GM21737 (cell line): ENCODE measurements at regions not wholly inside any gene's neighbourhood (a gene's known extent, or its start where the extent isn't known, plus 50 kb on each side); places are given as distances from the start of the nearest gene placed in this dataset.
"Not testable (repeated sequence)": the region's sequence is repeated elsewhere in the genome, so short reads cannot be mapped to it uniquely, and the experiment has no call there.

ENCODE experiments used
- ATAC-seq: cut with Tn5 transposase; IDR thresholded peaks from one replicate; pipeline ENCODE4 v1.9.1; 2021; ENCODE audit warnings: mild to moderate bottlenecking, moderate library complexity; ENCODE audit not compliant: unreplicated experiment

GRCh38 chr14:84068288-84068687, 1461.7 kb upstream of the FLRT2 start:
- no peak for ATAC-seq

GRCh38 chr14:84071061-84071460, 1458.9 kb upstream of the FLRT2 start:
- ATAC-seq: no peak

GRCh38 chr14:84074626-84075025, 1455.3 kb upstream of the FLRT2 start:
- no peak for ATAC-seq

- no peak for ATAC-seq
Measured at GRCh38 chr14:84080944-84081343, 1449.0 kb upstream of the FLRT2 start.

DNA sequence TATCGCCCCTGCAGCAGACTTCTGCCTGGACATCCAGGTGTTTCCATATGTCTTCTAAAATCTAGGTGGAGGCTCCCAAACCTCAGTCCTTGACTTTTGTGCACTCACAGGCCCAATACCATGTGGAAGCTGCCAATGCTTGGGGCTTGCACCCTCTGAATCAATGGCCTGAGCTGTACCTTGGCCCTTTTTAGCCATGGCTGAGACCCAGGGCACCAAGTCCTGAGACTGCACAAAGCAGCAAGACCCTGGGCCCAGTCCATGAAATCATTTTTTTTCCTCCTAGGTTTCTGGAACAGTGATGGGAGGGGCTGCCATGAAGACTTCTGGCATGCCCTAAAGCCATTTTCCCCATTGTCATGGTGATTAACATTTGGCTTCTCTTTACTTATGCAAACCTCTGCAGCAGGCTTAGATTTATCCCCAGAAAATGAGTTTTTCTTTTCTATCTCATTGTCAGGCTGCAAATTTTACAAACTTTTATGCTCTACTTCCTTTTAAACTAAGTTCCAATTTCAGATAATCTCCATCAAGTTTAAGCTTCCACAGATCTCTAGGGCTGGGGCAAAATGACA, 1445.8 kb upstream of the FLRT2 start:
- no peak for ATAC-seq

DNA sequence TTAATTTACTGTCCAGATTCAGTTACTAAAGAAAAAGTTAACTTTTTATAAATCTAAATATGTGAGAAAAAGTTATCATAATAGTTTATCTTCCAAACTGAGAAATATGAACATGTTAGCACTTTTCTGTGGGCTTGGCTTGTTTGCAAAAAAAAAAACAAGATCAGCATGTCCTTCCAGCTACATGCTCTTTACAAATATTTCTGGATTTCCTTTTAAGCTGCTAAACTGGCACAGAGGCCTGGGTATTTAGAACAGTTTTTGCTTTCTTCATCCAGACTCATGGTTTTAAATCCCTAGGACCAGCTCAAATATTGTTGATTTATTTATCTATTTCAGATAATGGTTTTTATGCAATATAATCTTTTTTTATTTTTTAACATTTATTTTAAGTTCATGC, 1444.5 kb upstream of the FLRT2 start:
- no peak for ATAC-seq

- ATAC-seq: no peak
Measured at GRCh38 chr14:84086714-84087113, 1443.2 kb upstream of the FLRT2 start.

DNA sequence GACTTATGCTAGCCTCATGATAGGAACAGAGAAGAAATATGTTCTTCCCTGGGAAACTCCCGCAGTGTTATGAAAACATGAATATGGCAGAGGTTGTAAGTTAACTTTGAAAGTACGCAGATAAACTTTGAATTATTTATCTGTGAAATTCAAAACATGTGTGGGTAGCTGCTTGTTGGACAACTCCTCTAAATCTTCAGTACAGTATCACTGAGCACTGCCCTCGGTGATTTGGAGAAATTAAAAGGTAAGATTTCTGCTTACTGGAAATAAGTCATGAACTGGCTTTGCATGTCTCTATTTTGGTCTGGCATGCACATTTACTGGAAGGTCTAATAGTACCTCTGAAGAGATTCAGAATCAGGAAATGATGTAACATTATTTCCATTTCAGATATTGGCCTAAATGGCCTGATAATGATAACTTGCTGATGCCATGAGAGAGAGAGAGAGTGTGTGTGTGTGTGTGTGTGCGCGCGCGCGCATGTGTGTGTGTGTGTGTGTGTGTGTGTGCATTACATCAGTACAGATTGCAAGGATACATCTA, 1441.9 kb upstream of the FLRT2 start:
- ATAC-seq: no peak

GRCh38 chr14:84090837-84091236, 1439.1 kb upstream of the FLRT2 start:
- no peak for ATAC-seq

DNA sequence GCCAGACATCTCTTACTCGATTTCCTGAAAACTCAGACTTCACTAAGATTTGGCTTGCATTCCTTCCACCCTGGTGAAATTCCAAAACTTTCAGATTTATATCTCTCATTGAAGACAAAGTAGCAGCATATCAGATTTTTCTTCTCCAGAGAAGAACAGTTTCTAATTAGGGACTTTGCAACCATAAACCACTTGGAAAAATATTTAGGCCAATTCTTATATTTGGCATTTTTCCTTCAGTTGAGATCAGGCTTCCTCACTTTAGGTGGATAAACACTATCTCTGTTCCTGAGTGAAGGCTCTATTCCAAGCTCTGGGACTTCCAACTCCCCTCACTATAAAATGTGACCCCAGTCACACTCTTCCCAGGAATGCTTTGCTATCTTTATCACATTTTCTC, 1434.3 kb upstream of the FLRT2 start:
- no peak for ATAC-seq

DNA sequence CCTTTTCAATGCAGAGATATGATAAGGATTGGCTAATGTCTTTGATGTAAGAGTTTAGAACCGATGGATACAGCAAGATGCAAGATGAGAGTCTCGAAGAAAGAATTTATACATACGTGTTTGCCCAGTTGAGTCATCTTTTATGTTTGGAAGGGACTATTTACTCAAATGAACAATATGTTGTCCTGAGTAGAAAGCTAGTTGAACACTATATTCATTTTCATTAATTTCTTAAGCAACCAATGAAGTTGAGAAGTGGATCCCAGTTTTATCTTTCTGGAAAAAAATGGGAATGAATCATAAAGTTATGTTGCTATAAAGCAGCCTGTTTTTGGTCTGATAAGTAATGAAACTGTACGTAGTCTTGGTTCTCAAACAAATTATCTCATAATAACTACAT, 1431.7 kb upstream of the FLRT2 start:
- no peak for ATAC-seq

- not testable (repeated sequence) for ATAC-seq
Measured at GRCh38 chr14:84099560-84099959, 1430.4 kb upstream of the FLRT2 start.

DNA sequence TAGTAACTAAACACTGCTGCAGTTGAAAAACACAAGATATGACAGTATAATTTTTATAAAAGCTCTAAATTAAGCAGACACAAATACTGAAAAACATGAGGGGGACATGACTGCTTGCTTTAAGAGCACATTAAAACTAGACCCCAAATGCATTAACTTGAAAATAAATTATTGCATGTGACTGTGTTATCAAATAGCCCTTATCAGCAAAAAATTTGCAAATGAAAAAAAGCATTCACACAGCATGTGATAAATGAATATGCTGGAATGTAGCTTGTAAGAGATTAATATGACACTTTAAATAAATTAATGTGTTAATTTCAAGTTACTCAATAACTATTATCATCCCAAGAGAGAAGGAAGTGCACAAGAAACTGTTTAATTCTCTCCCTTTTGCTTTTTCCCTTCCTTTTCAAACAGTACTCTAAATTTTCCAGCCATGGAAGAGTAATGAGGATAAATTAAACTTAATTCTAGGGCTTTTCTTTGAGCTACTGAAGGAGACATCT, 1422.1 kb upstream of the FLRT2 start:
- ATAC-seq: no peak

- ATAC-seq: no peak
Measured at GRCh38 chr14:84108746-84109457, 1421.0 kb upstream of the FLRT2 start.

- ATAC-seq: no peak
Measured at GRCh38 chr14:84112589-84112988, 1417.4 kb upstream of the FLRT2 start.

GRCh38 chr14:84125676-84126075, 1404.3 kb upstream of the FLRT2 start:
- no peak for ATAC-seq

DNA sequence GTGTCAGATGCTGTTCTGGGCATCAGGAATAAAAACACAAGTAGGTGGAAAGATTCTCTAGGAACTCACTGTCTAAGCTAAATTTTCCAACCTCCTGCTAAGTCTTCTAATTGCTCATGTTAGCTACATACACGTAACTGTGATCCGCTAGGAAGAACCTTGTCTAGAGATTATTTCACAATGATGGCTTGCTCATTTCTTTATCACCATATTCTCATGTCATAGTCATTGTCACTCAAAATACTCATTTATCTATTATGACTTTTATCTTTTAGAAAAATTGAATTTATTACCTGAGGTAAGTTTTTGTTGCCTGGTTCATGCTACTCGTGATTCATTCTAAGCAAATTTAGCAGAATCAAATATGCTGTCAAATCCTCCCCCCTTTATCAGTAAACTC, 1402.4 kb upstream of the FLRT2 start:
- ATAC-seq: no peak

GRCh38 chr14:84128050-84128449, 1401.9 kb upstream of the FLRT2 start:
- no peak for ATAC-seq

- no peak for ATAC-seq
Measured at GRCh38 chr14:84129007-84129406, 1400.9 kb upstream of the FLRT2 start.

GRCh38 chr14:84129941-84130340, 1400.0 kb upstream of the FLRT2 start:
- ATAC-seq: no peak

DNA sequence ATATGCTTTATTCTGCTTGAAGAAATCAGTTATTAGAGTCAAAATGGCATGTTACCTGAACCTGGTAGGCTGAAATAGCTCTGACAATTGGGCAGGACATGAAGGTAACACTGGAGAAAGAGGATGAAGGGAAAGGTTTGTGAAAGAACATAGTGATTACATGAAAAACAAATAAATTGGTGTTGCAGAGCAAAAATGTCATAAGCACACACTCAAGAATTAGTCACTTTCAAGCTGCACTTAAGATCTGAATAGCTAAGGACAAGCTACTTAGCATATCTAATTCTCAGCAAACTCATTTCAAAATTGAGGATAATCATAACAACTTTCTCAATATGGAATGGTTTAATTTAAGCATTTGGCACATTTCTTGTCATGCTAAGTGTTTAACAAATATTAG, 1398.0 kb upstream of the FLRT2 start:
- ATAC-seq: no peak

DNA sequence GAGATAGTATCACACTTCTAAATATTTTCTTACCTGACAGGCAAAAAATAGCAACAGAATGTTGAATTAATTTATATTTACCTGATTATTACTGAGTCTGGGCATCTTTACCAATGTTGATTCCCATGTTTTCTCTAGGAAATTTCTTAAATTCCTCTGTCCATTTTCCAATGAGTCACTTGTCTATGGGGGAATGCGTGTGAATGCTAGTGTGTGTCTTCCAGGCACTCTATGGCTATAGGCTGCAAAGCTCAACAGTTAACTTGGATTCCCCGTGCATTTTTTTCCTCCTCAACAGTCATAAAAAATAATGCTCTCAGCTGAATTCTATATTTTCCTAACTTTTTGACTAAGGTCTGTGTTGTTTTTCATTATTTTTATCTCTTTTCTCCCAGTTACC, 1385.8 kb upstream of the FLRT2 start:
- ATAC-seq: no peak
